ENCODE measurements at regions not wholly inside any gene's neighbourhood (a gene's known extent, or its start where the extent isn't known, plus 50 kb on each side); places are given as distances from the start of the nearest gene placed in this dataset.

DNA sequence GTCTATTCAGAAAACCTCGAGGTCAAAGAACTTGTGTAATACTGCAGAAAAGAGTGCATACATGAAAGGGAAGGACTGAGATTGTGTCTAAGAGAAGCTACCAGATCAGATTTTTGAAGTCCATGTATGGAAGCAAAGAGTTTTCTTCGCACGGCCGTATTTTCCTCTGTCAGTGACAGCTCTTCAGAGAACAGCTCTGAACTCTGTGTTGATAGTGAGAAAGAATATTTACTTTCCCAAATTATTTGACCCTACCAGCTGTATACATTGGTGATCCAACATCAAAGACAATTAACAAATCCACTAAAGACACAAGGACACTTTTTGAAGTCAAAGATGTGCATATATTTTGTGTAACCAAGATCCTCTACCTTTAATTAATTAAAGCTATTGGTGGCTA lies 107.8 kb upstream of the PSMD7 start:
- Histone ChIP-seq H3K18ac (ENCODE audit: extremely low read depth, low read length) (no peak overlapping the region), H3K36me3 (ENCODE audit: control insufficient read depth in 2 of 4, insufficient read depth in 4 of 4, low read length in 3 of 4) (no peaks in the 10 kb centered on the region), H2BK5ac (ENCODE audit: low read depth, low read length) (no peak overlapping the region), H3K23me2 (ENCODE audit: low read depth, low read length) (no peaks in the 10 kb centered on the region), H2BK12ac (ENCODE audit: low read depth, low read length) (no peak overlapping the region), H2BK120ac (replicated peaks; ENCODE audit: low read depth, low read length) (no peak overlapping the region), H3K27ac (ENCODE audit: low read depth, low read length) (no peak overlapping the region), H2AFZ (ENCODE audit: low read length) (no peak overlapping the region), H3K56ac (replicated peaks; ENCODE audit: insufficient read length, low read depth, low read length) (no peak overlapping the region), H3K4me1 (replicated peaks in 1 of 4; ENCODE audit: control insufficient read depth in 3 of 4, insufficient read depth in 4 of 4, low read length in 3 of 4) (no peaks in the 10 kb centered on the region), H3K14ac (ENCODE audit: insufficient read length) (no peak overlapping the region), H3K4me2 (ENCODE audit: insufficient read depth in 1 of 2, low read depth in 2 of 2, low read length in 2 of 2) (no peak overlapping the region), H3K79me2 (ENCODE audit: control insufficient read depth in 1 of 2, insufficient read depth in 2 of 2, low read length in 2 of 2) (no peaks in the 10 kb centered on the region), H3K9ac (replicated peaks in 1 of 4; ENCODE audit: extremely low read depth in 1 of 4, low read depth in 3 of 4, low read length in 3 of 4) (no peak overlapping the region), H3K79me1 (ENCODE audit: low read depth, low read length) (no peaks in the 10 kb centered on the region), H2BK20ac (ENCODE audit: low read length) (no peak overlapping the region), H3K4ac (replicated peaks; ENCODE audit: insufficient read length, low read depth, low read length) (no peak overlapping the region), H3K27me3 (replicated peaks in 1 of 4; ENCODE audit: control insufficient read depth in 3 of 4, extremely low read depth in 1 of 4, insufficient read depth in 3 of 4, low read length in 3 of 4) (no peaks in the 10 kb centered on the region), H3K4me3 (ENCODE audit: extremely low read depth in 1 of 4, insufficient read depth in 2 of 4, low read depth in 3 of 4, low read length in 4 of 4) (no peak overlapping the region), H4K5ac (ENCODE audit: insufficient read length, low read depth, low read length) (no peak overlapping the region), H3K23ac (ENCODE audit: insufficient read length) (no peak overlapping the region), H2BK15ac (ENCODE audit: low read length) (no peak overlapping the region), H3K9me3 (ENCODE audit: insufficient read depth in 2 of 2, low read depth in 1 of 2, low read length in 1 of 2) (no peaks in the 10 kb centered on the region), H4K91ac (replicated peaks; ENCODE audit: insufficient read length, low read length) (no peak overlapping the region), H4K20me1 (replicated peaks in 1 of 2; ENCODE audit: control insufficient read depth in 1 of 2, insufficient read depth in 2 of 2, low read length in 2 of 2) (no peaks in the 10 kb centered on the region), H4K8ac (ENCODE audit: extremely low read depth, insufficient read depth, low read length) (no peak overlapping the region), H2AK5ac (ENCODE audit: low read depth, low read length) (no peak overlapping the region)
- DNase-seq (ENCODE audit: low read depth in 1 of 2, low spot score in 2 of 2) (no peak), FAIRE-seq (no peak)
- ChIA-PET CTCF (ENCODE audit: partially characterized antibody) (interaction anchor here (1.3 kb wide), 1 partner anchor 15 kb away, joined by 3 read pairs; no protein-coding TSS in a partner anchor), POLR2A (ENCODE audit: partially characterized antibody) (no interaction called here)
- WGBS, 2 experiments (ENCODE audit: extremely low coverage in 1 of 2, insufficient coverage in 1 of 2, insufficient read length in 1 of 2, insufficient replicate concordance in 2 of 2, low coverage in 1 of 2, low lambda C conversion rate in 2 of 2, missing lambda C conversion rate in 1 of 2): 94% methylated on average over 4 of the region's 4 CpGs; no CpG with 5 or more reads in 1 of the 2 experiments
- TF ChIP-seq RFX5 (IDR thresholded peaks at IDR 0.05; ENCODE audit: borderline replicate concordance, low read depth, low read length) (no peak), CHD2 (IDR thresholded peaks at IDR 0.05; ENCODE audit: low read length) (no peak), SUZ12 (IDR thresholded peaks at IDR 0.05; ENCODE audit: low read length) (no peak), CTBP2 (IDR thresholded peaks at IDR 0.05; ENCODE audit: borderline replicate concordance, insufficient read depth, insufficient read length, low read length) (no peak), YY1 (IDR thresholded peaks at IDR 0.05; ENCODE audit: low read depth, low read length) (no peak), BRCA1 (IDR thresholded peaks at IDR 0.05; ENCODE audit: low read depth, low read length) (no peak), HDAC2 (IDR thresholded peaks at IDR 0.05; ENCODE audit: borderline replicate concordance in 1 of 2, low read depth in 2 of 2, low read length in 2 of 2) (no peak), TBP (IDR thresholded peaks at IDR 0.05; ENCODE audit: low read depth, low read length) (no peak)
- TF ChIP-seq, protein P1, sequence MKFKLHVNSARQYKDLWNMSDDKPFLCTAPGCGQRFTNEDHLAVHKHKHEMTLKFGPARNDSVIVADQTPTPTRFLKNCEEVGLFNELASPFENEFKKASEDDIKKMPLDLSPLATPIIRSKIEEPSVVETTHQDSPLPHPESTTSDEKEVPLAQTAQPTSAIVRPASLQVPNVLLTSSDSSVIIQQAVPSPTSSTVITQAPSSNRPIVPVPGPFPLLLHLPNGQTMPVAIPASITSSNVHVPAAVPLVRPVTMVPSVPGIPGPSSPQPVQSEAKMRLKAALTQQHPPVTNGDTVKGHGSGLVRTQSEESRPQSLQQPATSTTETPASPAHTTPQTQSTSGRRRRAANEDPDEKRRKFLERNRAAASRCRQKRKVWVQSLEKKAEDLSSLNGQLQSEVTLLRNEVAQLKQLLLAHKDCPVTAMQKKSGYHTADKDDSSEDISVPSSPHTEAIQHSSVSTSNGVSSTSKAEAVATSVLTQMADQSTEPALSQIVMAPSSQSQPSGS (IDR thresholded peaks at IDR 0.05; ENCODE audit: low read length): no peak
- TF ChIP-seq, protein P2, sequence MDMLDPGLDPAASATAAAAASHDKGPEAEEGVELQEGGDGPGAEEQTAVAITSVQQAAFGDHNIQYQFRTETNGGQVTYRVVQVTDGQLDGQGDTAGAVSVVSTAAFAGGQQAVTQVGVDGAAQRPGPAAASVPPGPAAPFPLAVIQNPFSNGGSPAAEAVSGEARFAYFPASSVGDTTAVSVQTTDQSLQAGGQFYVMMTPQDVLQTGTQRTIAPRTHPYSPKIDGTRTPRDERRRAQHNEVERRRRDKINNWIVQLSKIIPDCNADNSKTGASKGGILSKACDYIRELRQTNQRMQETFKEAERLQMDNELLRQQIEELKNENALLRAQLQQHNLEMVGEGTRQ (IDR thresholded peaks at IDR 0.05; ENCODE audit: low read length): no peak

All from H1 (cell line).